GM21786 (cell line): ENCODE measurements at regions not wholly inside any gene's neighbourhood (a gene's known extent, or its start where the extent isn't known, plus 50 kb on each side); places are given as distances from the start of the nearest gene placed in this dataset.
A peak's percentile ranks its signal among the peaks of the same experiment; 100 is the strongest.
"Not testable (repeated sequence)": the region's sequence is repeated elsewhere in the genome, so short reads cannot be mapped to it uniquely, and the experiment has no call there.

ENCODE experiments used
- ATAC-seq: cut with Tn5 transposase; IDR thresholded peaks from one replicate; pipeline ENCODE4 v1.9.1; 2021; ENCODE audit not compliant: unreplicated experiment

DNA sequence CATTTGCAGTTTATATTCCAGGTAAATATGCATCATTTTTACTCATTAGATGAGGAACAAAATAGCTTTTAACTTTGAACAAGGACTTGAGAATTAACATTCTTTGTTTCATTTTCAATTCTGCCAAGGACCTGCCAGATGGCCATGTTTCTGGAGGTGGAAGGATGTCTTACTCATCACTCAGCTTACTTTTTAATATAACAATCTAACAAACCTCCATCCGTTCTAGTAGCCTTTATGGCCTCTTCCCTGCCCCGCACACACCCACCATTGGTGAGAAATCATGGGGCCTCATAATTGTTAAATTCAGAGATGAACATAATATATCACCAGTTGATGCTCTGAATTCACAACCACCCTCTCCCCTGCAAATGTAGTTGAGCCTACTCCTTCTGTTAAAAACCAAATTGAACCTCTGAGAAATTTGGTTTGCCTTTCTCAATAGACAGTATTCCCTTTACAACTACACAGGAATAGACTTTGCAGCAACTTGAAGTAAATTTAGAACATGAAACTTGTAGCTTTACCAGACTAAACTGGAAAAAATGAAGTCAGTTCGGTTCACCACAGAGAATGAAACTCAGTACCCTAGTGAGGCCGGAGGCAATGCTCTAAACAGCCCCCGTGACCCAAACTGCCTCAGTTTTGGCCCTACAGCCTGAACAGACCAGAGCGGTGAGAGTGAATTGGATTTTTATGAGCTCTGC, 50.1 kb upstream of the ACSL4 start:
- ATAC-seq, result peak; percentile 90

DNA sequence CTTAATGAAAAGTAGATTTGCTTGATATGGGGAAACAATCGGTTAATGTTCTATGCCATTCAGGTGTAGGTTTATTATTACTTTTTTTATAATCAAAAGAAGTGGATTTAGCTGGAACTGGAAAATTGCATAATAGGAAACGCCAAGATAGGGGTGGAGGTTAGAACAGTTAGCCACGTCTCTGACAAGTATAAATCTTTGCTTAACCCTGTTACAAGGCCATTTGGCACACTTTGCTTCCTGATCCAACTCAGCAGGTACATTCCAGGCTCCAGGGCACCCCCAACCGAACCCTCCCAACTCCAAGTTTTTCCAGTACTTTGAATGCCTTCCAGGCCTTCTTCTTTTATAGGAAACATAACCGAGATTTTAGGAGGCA, 50.6 kb upstream of the ACSL4 start:
- ATAC-seq, result peak; percentile 3

DNA sequence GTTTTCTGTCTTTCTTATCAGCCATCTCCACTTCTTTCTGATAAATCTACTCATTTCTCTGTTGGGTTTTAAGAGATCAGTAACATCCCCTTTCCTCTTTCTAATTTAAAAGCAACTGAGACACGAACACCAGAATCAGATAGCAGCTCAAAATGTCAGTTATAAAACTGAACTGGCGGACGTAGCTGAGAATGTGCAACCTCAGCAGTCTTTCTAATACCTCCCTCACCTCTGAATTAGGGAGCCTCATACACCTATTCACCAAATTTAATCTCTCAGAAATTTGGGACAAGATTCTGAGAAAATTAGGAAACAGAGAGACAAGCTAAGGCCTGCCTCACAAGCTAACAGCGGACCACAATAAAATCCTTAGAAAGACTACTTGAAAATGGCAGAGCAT, 52.0 kb upstream of the ACSL4 start:
- no peak for ATAC-seq

DNA sequence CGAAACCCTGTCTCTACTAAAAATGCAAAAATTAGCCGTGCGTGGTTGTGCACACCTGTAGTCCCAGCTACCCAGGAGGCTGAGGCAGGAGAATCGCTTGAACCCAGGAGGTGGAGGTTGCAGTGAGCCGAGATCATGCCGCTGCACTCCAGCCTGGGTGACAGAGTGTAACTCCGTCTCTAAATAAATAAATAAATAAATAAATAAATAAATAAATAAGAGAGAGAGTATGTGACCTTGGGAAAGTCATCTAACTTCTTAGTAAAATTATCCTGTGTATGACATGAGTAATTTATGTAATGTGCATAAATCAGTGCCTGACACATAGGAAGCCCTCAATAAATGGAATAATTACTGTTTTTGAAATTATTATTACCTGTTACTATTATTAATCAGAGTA, 57.5 kb upstream of the ACSL4 start:
- ATAC-seq, result not testable (repeated sequence)

DNA sequence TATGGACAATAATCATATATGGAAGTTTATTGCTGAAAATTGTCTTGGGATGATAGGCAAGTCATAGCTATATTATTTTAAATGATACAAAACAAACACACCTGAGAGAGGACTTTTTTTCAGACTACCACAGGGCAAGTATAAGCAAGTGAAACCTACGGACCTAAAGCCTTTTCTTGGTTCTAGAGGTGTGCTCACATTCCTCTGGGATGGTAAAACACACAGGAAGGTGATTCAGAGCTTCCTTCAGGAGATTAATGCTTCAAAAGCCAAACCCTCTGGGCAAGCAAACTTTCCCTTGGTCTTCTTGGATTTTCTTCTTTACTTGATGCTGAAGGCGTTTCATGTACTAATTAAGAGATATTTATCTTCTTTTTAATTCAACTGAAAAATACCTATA, 60.1 kb upstream of the ACSL4 start:
- no peak for ATAC-seq

DNA sequence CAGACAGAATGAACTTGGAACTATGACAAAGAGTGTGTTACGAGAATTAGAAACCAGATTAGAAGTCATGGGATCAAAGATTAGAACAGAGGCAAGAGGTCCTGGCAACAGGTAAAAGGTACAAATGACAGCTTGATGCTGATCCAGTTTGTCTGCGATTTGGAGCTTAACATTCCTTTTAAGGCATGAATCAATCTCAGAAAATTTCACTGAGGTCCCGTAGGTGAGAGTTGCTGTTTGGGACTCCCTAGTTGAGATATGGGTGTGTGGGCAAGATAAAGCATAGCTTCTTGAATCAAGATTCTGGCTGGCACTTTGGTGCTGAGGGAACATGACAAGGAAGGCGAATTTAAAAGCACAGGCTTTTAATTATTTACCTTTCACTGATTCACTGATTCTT, 62.6 kb upstream of the ACSL4 start:
- no peak for ATAC-seq

DNA sequence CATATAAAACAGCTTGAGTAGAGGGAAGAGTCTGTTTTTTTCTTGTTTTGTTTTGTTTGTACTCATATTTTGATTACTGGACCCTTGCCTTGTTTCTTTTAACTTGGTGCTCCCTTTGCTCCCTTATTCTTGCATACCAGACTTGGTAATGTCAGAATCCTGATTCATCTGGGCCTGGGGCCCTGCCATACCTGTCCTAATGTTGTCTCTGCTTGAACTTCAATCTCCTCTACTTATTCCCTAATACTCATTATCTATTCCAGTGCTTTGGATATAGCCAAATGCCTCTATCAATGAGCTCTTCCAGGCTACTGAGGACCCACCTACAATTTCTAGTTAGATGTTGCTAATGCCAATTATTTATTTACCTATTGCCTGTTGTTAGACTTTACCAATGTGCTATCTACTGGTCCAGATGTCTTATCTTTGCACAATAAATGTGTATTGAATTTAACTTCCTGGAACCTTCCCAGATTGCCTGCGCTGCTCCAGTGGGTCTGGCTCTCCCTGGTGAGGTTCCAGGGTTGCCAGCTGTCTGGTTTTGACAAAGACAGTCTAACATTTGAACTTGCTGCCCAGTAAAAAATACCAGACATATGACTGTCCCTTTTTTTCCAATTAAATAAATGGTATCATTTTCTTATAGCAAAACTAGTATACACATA, 64.4 kb upstream of the ACSL4 start:
- ATAC-seq, result no peak

DNA sequence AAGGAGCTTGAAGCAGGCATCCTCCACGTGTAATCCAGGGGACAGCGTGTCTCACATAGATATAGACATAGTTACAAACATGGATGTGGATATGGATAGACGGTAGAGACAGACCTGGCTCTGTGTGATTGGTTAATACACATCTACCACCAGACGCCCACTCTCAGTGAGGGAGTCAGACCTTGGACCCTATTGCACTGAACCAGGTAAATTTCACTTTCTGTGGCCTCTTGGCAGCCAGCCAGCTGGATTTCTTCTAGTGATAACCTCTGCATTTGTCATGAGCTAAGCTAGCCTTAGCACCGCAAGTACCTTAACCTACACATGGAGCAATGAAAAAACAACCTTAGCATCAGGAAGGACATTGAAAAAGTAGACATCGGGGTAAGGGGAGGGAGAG, 79.2 kb upstream of the ACSL4 start:
- no peak for ATAC-seq

DNA sequence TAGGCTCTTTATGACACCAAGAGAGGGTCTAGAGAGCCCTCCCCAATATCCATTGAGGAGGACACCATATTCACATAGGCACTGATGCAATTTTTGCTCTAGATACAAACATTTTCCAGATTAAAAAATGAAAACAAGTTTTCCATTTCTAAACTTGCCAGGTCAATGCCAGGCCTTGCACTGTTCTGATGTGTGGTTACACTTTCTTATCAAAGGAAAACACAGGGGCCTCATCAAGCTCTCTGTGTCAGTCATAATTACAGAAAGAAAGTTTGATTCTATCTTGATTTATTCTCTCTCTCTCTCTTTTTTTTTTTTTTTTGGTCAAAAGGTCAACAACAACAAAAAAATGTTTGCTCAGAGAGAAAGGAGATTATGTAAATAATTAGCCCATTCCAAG, 80.2 kb upstream of the ACSL4 start:
- no peak for ATAC-seq

DNA sequence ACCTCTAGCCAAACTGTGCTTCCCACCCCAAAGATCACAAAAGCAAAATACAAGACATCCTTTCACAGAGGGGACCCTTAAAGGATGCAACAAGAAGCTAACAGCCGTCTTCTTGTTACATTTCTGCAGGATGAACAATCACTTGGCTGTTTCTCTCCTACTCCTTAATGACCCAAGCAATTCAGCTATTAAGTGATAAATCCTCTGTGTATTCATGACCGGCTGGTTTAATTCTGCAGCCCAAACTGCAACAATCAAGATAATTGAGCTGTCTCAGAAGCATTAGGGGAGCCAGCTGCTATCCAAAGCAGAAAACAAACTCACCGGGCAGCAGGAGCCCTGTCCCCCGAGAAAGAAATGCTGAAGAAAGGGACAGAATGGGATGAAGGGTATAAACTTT, 85.9 kb upstream of the ACSL4 start:
- ATAC-seq, result no peak

DNA sequence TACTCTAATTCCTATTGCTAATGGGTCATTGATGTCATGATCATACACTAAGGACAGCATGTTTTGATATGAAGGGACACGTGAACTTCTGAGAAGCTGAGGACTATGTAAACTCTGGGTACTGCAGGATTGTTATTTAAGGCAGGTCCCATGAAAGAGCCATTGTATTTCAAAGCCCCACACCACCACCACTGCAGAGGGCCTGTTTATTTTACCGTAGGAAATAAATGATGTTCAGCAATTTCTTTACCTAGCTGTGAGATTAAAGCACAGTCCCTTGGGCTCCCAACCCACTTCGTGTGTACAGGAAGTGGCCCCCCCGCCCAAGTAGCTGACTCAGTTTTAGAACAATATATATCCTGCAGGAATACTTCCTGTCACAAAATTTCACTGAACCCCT, 89.8 kb upstream of the ACSL4 start:
- no peak for ATAC-seq

DNA sequence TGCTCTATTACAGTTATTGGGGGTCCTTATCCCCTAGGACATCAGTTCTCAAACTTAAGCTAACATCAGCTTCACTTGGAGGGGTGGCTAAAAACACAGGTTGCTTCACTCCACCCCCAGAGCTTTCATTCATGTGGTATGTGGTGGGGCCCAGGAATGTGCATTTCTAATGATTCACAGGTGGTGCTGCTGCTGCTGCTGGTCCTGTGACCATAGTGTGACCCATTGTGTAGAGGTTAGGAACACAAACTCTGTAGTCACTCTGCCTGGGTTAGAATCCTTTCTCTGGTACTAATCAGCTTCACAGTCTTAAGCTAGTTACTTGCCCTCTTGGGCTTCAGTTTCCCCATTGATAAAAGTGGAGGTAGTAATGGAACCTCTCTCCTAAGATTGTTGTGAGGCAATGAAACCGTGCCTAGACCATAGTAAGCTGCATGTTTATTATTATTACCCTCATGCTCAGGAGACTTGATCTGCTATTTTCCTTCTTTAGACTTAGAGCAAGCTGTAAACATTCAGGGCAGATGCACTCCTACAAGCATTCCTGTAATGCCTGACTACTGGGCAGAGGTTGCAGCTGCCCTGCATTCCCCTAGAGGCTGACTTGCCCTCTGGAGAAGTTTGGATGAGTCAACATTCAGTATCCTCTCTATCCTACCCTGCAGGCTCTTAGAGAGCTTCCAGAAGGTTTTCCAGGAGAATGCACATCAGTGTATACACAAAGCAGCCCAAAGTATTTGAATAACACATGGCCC, 94.1 kb upstream of the ACSL4 start:
- ATAC-seq, result no peak

DNA sequence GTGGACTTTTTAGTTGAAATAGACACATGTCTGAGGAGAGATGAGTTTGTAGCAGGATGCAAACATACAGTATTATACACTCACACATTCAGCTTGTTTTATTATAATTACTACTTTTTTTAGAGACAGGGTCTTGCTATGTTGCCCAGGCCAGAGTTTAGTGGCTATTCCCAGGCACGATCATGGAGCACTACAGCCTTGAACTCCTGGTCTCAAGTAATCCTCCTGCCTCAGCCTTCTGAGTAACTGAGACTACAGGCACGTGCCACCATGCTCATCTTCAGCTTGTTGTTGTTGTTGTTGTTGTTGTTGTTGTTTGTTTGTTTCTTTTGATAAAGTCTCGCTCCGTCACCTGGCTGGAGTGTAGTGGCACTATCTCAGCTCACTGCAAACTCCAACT, 94.7 kb upstream of the ACSL4 start:
- ATAC-seq, result no peak

DNA sequence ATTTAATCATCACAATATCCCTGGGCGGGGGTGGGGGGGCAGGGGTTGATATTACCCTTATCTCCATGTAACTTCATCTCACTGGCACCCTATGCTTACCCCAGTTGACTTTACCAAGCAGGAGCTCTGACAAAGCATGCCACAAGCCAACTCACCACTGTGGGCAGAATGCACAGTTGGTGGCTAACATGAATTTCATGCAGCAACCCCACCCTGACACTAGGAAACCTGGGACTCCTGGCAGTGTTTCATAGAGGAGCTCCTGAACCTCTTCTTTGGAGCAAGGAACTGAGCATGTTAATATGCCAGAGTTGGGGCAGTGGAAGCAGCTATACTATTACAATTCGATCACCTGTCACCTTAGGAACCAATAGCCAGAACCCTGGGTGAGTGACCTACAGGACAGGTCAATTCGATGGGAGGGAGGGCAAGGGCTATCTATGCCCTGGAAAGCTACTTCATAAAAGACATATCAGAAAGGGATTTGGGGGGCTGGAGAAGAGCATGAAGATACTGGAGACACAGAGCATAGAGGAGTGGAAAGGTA, 97.2 kb upstream of the ACSL4 start:
- no peak for ATAC-seq

DNA sequence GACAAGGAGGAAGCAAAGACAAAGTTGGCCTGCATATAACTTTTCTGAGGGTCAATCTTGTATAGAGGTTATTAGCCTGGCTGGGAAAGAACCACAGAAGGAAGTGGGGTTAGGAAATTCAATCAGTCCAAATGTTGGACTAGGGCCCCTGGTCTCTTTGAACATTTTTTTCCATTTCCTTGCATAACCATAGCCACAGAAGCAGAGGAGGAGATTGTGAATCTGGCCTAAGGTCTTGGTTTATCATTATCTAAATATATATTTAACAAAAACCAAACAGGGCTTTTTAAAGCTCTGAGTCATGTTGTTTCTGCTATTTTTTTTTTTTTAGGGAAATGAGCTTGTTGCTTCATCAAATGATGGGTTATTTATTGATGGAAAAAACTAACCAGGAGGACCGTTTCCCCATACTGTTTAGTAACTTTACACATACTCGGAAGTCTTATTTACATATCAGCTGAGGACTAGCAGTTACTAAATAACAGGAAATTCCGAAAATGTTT, 97.7 kb upstream of the ACSL4 start:
- ATAC-seq, result peak; percentile 78

DNA sequence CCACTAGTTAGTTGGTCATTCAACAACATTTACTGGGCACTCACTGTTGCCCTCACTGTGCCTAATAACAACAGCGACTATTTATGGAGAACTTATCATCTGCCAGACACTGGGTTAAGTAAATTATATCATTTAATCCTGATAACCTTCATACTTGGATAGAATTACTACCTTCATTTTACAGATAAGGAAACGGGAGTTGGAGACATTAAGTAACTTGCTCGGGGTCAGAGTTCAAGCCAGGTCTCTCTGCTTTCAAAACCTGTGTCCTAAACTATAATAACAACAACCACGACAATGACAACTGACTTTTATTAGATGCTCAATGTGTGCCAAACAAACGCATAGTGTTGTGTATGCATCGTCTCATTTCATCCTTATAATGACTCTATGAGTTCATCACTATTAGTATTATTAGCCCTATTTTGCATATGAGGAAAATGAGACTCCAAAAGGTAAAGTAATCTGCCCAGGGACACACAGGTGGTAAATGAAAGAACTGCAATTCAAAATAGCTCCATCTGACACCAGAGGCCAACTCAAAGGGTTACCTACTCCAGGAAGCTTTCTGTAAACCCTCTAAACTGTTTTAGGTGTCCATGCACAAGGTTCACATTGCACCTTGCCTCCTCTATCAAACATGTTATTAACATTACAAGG, 98.4 kb upstream of the ACSL4 start:
- peak; percentile 33 for ATAC-seq

DNA sequence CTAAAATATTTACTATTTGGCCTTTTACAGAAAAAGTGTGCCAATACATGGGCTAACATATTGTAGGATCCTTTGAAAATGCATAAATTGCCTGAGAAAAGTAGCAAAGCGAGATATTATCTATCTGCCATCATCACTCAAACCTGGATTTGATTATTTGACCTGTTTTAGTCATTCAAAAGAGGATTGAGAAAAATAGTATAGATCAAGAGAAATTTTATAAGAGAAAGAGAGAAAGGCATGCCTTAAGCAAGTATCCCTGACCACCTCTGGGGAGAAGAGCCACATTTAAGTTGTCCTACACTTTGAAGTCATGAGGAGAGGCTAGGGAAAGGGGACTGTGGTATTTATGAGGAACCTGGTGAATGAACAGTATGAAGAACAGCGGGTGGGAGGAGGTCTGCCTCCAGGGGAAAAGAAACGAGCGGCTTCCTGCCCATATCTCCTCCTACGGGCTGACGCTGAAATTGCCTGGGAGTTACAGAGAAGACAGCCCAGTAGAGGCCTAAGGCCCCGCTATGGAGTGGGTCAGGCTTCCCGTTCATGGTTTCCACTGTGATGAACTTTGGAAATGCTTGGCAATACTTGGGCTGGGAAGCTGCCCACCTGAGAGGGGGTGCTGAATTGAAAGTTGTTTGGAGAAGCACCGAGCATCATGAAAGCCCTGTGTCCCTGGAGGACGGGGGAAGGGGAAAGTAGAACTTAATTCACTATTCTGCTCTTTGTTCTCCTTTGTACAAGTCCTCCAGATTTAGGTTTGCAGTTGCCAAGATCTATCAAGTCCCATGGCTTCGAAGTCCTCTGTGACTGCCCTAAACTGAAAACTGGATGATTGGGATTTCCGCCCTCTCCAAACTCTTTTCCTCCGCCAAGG, 106.9 kb upstream of the ACSL4 start:
- peak; percentile 28 for ATAC-seq

DNA sequence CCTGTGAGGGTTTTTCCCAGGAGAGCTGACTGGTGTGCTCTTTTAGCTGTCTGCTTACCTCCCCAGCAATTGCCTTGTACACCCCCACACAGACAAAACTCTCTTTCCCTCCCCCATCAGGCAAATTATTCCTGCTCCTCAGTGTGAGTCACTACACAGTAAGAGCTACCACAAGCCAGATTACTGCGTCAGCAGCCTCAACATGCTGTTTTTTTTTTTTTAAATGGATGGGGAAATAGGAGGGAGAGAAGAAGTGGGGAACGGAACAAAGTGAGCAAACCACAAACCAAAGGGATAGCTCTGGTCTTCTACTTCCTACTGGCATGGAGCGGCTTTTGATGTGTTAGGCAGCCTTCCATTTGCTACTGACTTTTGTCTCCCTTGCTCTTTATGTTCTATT, 107.5 kb upstream of the ACSL4 start:
- ATAC-seq, result no peak

DNA sequence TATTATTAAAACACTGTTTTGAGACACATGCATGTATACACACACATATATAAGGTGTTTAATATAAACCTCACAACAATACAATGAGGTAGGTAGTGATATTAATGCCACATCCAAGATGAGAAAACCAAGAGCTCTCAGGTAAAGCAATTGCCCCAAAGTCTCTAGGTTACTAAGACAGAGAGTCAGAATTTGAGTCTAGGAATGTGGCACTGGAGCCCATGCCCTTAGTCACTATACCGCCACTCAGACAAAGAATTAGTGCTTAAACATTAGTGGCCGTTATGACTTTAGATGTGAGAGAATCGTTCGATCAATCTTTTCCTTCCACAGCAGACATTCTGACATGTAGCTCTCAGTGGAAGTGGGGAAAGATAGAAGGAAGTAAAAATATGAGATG, 108.2 kb upstream of the ACSL4 start:
- no peak for ATAC-seq

DNA sequence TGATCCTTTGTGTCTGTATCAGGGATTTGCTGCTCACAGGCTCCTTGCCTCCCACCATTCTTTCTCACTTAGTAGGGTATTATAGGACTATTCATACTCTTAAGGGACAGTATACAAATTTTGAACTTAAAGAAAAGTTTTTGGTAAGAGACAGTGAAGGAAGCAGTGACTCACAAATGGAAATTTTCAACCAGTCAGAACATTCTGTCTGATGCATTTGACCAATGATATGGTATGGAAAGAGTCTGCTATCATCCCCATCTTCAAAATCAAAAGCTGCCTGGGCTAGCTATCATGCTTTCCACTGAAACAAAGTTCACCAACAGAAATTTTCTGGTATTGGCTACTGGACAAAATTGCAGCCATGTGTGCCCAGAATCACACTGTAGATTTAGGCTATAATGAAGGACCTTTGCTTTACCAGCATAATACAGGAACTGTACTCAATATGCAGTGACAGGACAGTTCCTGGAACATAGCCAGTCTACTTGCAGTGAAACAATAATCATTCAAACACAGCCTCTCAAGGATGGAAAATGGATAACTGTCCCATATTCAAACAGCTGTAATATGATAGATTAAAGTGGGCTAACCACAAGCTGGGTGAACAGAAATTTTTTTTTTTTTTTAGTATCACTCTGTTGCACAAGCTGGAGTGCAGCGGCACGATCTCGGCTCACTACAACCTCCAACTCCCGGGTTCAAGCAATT, 109.0 kb upstream of the ACSL4 start:
- no peak for ATAC-seq
